ENCODE measurements at regions not wholly inside any gene's neighbourhood (a gene's known extent, or its start where the extent isn't known, plus 50 kb on each side); places are given as distances from the start of the nearest gene placed in this dataset.

DNA sequence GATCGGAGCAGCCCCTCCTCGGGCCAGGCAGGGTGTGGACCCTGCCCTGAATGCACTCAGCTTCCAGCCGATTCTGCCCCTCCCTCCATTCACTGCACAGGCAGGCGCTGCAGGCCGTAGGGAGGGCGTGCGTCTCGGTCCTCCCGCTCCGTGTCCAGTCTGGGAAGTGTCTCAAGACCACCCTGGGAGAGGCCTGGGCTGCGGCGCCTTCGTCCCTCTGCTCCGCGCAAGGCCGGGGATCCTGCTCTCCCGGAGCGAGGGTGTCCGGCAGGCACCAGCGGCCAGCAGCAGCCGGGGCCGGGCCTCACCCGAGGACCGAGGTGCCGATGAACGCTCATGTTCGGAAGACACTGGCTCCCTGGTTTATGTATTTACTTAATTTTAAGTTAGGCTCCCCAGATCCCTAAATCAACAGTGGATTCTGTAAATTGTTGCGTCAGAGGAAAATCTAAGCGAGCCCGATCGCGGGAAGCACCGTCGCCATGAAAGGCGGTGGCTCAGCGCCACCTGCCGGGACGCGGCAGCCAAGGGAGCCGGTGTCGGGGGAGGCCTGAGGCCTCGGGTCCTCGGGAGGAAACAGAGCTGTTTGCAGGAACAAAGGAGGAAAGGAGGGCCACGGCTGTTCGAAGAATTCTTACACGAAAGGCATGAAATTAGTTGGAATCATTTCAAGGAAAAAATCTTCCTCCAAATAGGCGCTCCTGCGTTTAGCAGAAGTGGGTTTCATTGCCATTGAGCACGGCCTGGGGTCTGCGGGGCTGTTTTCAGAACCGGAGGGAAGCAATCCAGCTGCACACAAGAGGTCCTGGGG lies 195.3 kb downstream of the BRD1 start:
- H3K9ac ChIP-seq (ENCODE audit: low read length in 2 of 2), result peak overlapping the region; percentile 59 to 66
- H3K4me1 ChIP-seq (ENCODE audit: control insufficient read depth, insufficient read depth, low read length), result peaks cover 6% of the 10 kb centered on the region
- H3K4me3 ChIP-seq (ENCODE audit: low read length in 2 of 2), result peak overlapping the region; percentile 54 to 67
- H3K27me3 ChIP-seq (ENCODE audit: control insufficient read depth in 1 of 2, insufficient read depth in 2 of 2, low read length in 2 of 2), result peaks cover 0 to 2% of the 10 kb centered on the region in 2 donors
- no peaks in the 10 kb centered on the region for H3K9me3 ChIP-seq (ENCODE audit: control insufficient read depth in 2 of 2, low read length in 2 of 2)
- H3K36me3 ChIP-seq (ENCODE audit: control insufficient read depth in 2 of 2, insufficient read depth in 2 of 2, low read length in 2 of 2), result no peaks in the 10 kb centered on the region
- no peak overlapping the region for H3K27ac ChIP-seq (ENCODE audit: low read length)

DNA sequence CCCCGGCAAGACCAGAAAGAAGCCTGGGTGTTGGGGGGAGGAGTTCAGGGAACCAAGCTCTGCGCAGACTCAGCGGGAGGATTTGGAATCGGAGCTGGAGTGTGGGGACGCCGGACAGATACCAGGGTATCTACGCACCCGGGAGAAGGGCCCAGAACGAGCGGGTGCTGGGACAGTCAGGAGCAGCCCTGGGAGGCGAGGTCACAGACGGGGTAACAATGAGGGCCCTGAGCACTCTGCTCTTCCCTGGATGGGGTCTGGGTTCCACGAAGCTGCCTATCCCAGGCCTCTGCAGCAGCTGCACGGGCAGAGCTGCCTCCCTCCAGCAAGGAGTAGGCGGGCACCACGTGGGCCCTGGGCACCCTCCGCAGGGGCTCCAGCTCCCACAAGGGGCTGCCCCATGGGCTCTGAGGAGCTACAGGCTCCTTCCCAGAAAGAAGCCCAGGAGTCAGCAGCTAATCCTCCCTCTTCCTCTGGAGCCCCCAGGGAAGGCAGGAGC lies 197.2 kb downstream of the BRD1 start:
- Histone ChIP-seq H3K27me3 (ENCODE audit: control insufficient read depth in 1 of 2, insufficient read depth in 2 of 2, low read length in 2 of 2) (peaks cover 0 to 2% of the 10 kb centered on the region in 2 donors), H3K9ac (ENCODE audit: low read length in 2 of 2) (no peak overlapping the region), H3K36me3 (ENCODE audit: control insufficient read depth in 2 of 2, insufficient read depth in 2 of 2, low read length in 2 of 2) (no peaks in the 10 kb centered on the region), H3K4me1 (ENCODE audit: control insufficient read depth, insufficient read depth, low read length) (peaks cover 6% of the 10 kb centered on the region), H3K9me3 (ENCODE audit: control insufficient read depth in 2 of 2, low read length in 2 of 2) (no peaks in the 10 kb centered on the region), H3K27ac (ENCODE audit: low read length) (no peak overlapping the region), H3K4me3 (ENCODE audit: low read length in 2 of 2) (no peak overlapping the region)

DNA sequence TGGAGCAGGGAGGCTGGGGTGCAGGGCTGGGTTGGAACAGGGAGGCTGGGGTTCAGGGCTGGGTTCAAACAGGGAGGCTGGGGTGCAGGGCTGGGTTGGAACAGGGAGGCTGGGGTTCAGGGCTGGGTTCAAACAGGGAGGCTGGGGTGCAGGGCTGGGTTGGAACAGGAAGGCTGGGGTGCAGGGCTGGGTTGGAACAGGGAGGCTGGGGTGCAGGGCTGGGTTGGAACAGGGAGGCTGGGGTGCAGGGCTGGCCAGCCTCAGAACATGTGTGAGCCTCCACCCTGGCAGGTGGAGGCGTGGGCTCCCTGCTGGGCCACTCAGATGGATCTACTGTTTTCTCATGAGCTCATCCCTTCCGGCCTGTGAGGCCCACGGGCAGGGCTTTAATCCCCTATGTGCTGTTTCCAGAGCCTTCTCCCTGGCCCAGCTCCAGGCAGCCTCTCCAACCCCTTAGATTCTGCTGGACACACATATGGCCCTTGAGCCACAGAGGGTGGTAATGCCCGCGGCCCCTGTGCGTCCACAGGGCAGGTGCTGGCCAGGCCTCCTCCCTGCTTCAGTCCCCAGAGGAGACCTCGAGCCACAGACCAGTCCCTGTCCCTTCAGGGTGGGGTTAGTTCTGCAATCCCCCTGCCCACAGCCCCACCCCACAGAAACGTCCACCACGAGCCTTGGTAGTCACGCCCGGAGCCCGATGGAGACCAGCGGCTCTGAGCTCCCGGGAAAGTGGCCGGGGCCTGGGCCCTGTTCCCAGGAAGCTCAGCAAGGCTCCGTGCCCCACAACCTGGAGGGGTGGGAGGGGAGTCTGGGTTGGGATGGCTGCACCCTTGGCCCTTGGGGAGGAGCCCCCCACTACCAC lies 197.9 kb downstream of the BRD1 start:
- Histone ChIP-seq H3K9me3 (ENCODE audit: control insufficient read depth in 2 of 2, low read length in 2 of 2) (no peaks in the 10 kb centered on the region), H3K27me3 (ENCODE audit: control insufficient read depth in 1 of 2, insufficient read depth in 2 of 2, low read length in 2 of 2) (no peaks in the 10 kb centered on the region), H3K9ac (ENCODE audit: low read length in 2 of 2) (no peak overlapping the region), H3K4me1 (ENCODE audit: control insufficient read depth, insufficient read depth, low read length) (peaks cover 6% of the 10 kb centered on the region), H3K36me3 (ENCODE audit: control insufficient read depth in 2 of 2, insufficient read depth in 2 of 2, low read length in 2 of 2) (no peaks in the 10 kb centered on the region), H3K4me3 (ENCODE audit: low read length in 2 of 2) (no peak overlapping the region), H3K27ac (ENCODE audit: low read length) (no peak overlapping the region)

- H3K9me3 ChIP-seq (ENCODE audit: control insufficient read depth in 2 of 2, low read length in 2 of 2), result no peaks in the 10 kb centered on the region
- H3K36me3 ChIP-seq (ENCODE audit: control insufficient read depth in 2 of 2, insufficient read depth in 2 of 2, low read length in 2 of 2), result no peaks in the 10 kb centered on the region
- H3K9ac ChIP-seq (ENCODE audit: low read length in 2 of 2), result no peak overlapping the region
- no peaks in the 10 kb centered on the region for H3K27me3 ChIP-seq (ENCODE audit: control insufficient read depth in 1 of 2, insufficient read depth in 2 of 2, low read length in 2 of 2)
- no peak overlapping the region for H3K4me3 ChIP-seq (ENCODE audit: low read length in 2 of 2)
- H3K4me1 ChIP-seq (ENCODE audit: control insufficient read depth, insufficient read depth, low read length), result peaks cover 6% of the 10 kb centered on the region
- no peak overlapping the region for H3K27ac ChIP-seq (ENCODE audit: low read length)
Measured at GRCh38 chr22:49629261-49629570, 198.5 kb downstream of the BRD1 start.

DNA sequence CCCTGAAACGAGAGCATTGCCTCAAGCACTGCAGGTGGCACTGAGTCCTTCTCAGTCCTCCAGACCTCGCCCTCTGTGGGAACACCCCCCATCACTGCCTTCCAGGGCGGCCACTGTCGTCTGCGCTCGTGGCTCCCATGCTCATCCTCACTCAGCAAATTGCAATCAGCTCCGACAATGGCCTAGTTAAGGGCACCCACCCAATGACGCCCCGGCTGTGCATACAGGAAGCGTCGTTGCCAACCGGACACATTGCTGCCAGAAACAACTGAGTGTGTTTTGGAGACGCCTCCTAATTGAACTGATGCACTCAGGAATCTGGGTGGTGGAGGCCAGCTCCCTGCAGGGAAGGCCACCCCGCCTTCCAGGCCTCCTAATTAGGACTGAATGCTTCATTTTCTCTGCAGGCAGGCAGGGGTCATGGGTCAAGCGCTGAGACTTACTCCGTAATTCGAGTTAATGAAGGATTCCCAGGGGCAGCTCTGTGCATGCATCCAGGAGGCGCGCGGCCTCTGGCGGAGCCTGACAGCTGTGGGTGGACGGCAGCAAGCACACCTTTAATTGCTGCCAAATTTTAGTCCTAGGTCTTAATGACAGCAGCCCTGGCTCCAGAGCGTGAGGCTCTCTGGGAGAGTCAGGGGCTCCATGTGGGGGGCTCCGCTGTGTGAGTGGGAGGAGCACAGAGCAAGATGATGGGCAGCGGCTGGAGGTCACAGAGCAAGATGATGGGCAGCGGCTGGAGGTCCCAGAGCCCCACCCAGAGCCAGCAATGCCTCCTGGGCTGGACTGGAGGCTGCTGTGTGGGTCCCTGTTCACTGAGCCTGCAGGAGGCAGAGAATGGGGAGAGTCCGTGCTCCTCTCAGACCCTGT lies 199.0 kb downstream of the BRD1 start:
- Histone ChIP-seq H3K36me3 (ENCODE audit: control insufficient read depth in 2 of 2, insufficient read depth in 2 of 2, low read length in 2 of 2) (no peaks in the 10 kb centered on the region), H3K9ac (ENCODE audit: low read length in 2 of 2) (no peak overlapping the region), H3K27me3 (ENCODE audit: control insufficient read depth in 1 of 2, insufficient read depth in 2 of 2, low read length in 2 of 2) (no peaks in the 10 kb centered on the region), H3K4me3 (ENCODE audit: low read length in 2 of 2) (no peak overlapping the region), H3K27ac (ENCODE audit: low read length) (no peak overlapping the region), H3K4me1 (ENCODE audit: control insufficient read depth, insufficient read depth, low read length) (peaks cover 6% of the 10 kb centered on the region), H3K9me3 (ENCODE audit: control insufficient read depth in 2 of 2, low read length in 2 of 2) (no peaks in the 10 kb centered on the region)

DNA sequence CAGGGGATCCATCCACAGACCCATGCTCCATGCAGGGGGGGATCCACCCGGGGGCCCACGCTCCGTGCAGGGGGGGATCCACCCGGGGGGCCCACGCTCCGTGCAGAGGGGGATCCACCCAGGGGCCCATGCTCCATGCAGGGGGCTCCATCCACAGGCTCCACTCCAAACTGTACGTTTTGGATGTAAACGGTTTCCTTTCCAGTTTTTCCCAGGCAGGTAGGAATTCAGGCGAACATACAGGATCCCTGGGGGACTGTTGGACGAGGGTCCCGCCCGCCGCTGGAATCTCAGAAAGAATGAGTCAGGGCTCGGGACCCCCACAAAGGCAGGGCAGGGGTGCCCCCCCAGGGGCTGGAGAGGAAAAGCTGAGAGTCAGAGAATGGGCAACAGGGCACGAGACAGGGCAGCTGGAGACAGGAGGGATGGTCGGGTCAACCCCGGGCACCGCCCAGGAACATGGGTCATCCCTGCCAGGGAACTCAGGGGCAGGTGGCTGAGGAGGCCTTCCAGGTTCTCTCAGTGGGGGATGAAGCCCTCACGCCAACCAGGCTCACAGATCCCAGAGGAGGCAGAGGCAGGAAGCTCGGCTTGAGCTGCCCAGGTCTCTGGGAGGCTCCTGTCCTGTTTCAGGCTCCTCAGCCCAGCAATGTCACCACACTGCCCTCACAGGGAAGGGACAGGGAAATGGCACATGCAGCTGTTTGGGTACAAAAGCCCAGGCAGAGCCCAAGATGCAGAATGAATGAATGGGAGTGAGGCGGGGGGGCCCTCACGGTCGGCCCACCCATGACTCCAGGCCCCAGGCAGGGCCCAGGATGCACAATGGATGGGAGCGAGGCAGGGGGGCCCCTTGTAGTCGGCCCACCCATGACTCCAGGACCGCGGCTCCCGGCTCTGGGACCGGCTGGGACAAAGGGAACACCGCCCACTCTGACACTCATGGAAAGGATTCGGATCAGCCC lies 200.2 kb downstream of the BRD1 start:
- Histone ChIP-seq H3K4me3 (ENCODE audit: low read length in 2 of 2) (no peak overlapping the region), H3K9ac (ENCODE audit: low read length in 2 of 2) (no peak overlapping the region), H3K4me1 (ENCODE audit: control insufficient read depth, insufficient read depth, low read length) (peaks cover under 1% of the 10 kb centered on the region), H3K27ac (ENCODE audit: low read length) (no peak overlapping the region), H3K9me3 (ENCODE audit: control insufficient read depth in 2 of 2, low read length in 2 of 2) (no peaks in the 10 kb centered on the region), H3K36me3 (ENCODE audit: control insufficient read depth in 2 of 2, insufficient read depth in 2 of 2, low read length in 2 of 2) (no peaks in the 10 kb centered on the region), H3K27me3 (ENCODE audit: control insufficient read depth in 1 of 2, insufficient read depth in 2 of 2, low read length in 2 of 2) (no peaks in the 10 kb centered on the region)

GRCh38 chr22:49626361-49627216 lies 201.1 kb downstream of the BRD1 start:
- Histone ChIP-seq H3K4me1 (ENCODE audit: control insufficient read depth, insufficient read depth, low read length) (no peaks in the 10 kb centered on the region), H3K9me3 (ENCODE audit: control insufficient read depth in 2 of 2, low read length in 2 of 2) (no peaks in the 10 kb centered on the region), H3K36me3 (ENCODE audit: control insufficient read depth in 2 of 2, insufficient read depth in 2 of 2, low read length in 2 of 2) (no peaks in the 10 kb centered on the region), H3K27me3 (ENCODE audit: control insufficient read depth in 1 of 2, insufficient read depth in 2 of 2, low read length in 2 of 2) (no peaks in the 10 kb centered on the region), H3K27ac (ENCODE audit: low read length) (no peak overlapping the region), H3K4me3 (ENCODE audit: low read length in 2 of 2) (no peak overlapping the region), H3K9ac (ENCODE audit: low read length in 2 of 2) (no peak overlapping the region)

DNA sequence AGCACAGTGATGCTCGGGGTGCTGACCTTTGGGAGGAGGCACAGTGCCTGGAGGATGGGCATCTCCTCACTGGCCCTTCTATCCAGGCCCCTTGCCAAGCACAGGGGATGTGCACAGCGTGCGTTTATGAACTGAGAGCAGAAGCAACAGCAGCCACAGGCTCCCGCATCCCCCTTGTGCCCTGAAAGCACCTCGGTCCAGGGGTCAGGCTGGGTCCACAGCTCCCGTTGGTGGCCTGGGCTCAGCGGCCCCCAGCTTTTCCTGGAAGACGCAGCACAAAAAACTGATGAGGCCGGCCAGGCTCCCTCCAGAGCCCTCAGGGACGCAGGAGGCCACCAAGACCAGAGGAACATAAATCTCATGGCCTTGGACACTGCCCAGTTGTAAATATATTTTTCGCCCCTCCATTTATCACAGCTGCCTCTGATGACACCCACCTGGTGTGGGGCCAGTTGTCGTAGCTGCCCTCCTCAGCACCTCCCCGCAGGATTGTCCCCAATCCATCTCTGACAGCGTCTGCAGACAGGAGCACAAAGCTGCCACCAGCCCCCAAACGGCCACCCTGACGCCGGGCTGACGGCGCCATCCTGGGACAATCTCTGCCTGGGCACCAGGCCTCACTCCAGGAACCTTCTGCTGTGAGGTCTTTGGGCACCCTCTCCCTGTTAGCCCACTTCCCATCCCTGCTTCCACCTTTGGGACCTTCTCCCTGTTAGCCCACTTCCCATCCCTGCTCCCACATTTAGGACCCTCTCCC lies 203.1 kb downstream of the BRD1 start:
- Histone ChIP-seq H3K4me3 (ENCODE audit: low read length in 2 of 2) (no peak overlapping the region), H3K36me3 (ENCODE audit: control insufficient read depth in 2 of 2, insufficient read depth in 2 of 2, low read length in 2 of 2) (no peaks in the 10 kb centered on the region), H3K4me1 (ENCODE audit: control insufficient read depth, insufficient read depth, low read length) (no peaks in the 10 kb centered on the region), H3K9me3 (ENCODE audit: control insufficient read depth in 2 of 2, low read length in 2 of 2) (no peaks in the 10 kb centered on the region), H3K27me3 (ENCODE audit: control insufficient read depth in 1 of 2, insufficient read depth in 2 of 2, low read length in 2 of 2) (peaks cover 0 to 6% of the 10 kb centered on the region in 2 donors), H3K27ac (ENCODE audit: low read length) (no peak overlapping the region), H3K9ac (ENCODE audit: low read length in 2 of 2) (no peak overlapping the region)

DNA sequence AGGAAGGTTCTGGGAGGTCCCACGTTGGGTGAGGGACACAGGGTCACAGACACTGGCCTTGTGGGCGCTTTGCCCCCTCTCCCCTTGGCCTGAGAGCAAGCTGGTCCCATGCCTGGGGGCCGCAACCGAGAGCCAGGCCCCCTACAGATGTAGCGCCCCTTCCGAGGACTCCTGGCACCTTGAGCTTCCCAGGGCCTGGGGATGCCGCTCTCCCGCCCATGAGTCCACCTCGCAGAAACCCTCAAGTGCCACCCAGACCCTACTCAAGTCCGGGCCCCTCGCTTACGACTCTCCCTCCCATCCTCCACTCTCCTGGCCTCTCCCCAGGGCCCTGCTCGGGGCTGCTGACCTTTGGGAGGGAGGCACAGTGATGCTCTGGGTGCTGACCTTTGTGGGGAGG lies 204.0 kb downstream of the BRD1 start:
- peaks cover 5 to 6% of the 10 kb centered on the region in 2 donors for H3K27me3 ChIP-seq (ENCODE audit: control insufficient read depth in 1 of 2, insufficient read depth in 2 of 2, low read length in 2 of 2)
- H3K9me3 ChIP-seq (ENCODE audit: control insufficient read depth in 2 of 2, low read length in 2 of 2), result no peaks in the 10 kb centered on the region
- no peaks in the 10 kb centered on the region for H3K36me3 ChIP-seq (ENCODE audit: control insufficient read depth in 2 of 2, insufficient read depth in 2 of 2, low read length in 2 of 2)
- no peak overlapping the region for H3K4me3 ChIP-seq (ENCODE audit: low read length in 2 of 2)
- H3K27ac ChIP-seq (ENCODE audit: low read length), result no peak overlapping the region
- no peaks in the 10 kb centered on the region for H3K4me1 ChIP-seq (ENCODE audit: control insufficient read depth, insufficient read depth, low read length)
- no peak overlapping the region for H3K9ac ChIP-seq (ENCODE audit: low read length in 2 of 2)

Data from stomach smooth muscle (tissue), 2 donors.